HT-29 (cell line): ENCODE measurements at regions not wholly inside any gene's neighbourhood (a gene's known extent, or its start where the extent isn't known, plus 50 kb on each side); places are given as distances from the start of the nearest gene placed in this dataset.
A peak's percentile ranks its signal among the peaks of the same experiment; 100 is the strongest.
"Not testable (repeated sequence)": the region's sequence is repeated elsewhere in the genome, so short reads cannot be mapped to it uniquely, and the experiment has no call there.

Experiments
- DNase-seq: peaks from one replicate; pipeline ENCODE4 v3.0.0-alpha.2; 2015; ENCODE audit warnings: low spot score

GRCh38 chr4:190118519-190118918 lies 54.2 kb downstream of the DBET start:
- DNase-seq, result not testable (repeated sequence)

GRCh38 chr4:190119474-190119873 lies 54.1 kb upstream of the DUX4 start:
- not testable (repeated sequence) for DNase-seq

GRCh38 chr4:190120111-190120514 lies 53.5 kb upstream of the DUX4 start:
- DNase-seq, result not testable (repeated sequence)

- DNase-seq, result peak; percentile 37
Observed at GRCh38 chr4:190120537-190121001, 53.0 kb upstream of the DUX4 start.

- not testable (repeated sequence) for DNase-seq
Observed at GRCh38 chr4:190121076-190121671, 52.4 kb upstream of the DUX4 start.

GRCh38 chr4:190121759-190122158 lies 51.8 kb upstream of the DUX4 start:
- DNase-seq, result no peak

- not testable (repeated sequence) for DNase-seq
Observed at GRCh38 chr4:190122161-190123142, 51.1 kb upstream of the DUX4 start.
